Effector memory CD8-positive, alpha-beta T cell (primary cell): ENCODE measurements at regions not wholly inside any gene's neighbourhood (a gene's known extent, or its start where the extent isn't known, plus 50 kb on each side); places are given as distances from the start of the nearest gene placed in this dataset.

ENCODE experiments used
- ATAC-seq: fragments of 150-1000 bp; cut with Tn5 transposase; replicated peaks from 2 replicates; pipeline ENCODE4 v1.10.0; 2021; ENCODE audit warnings: mild to moderate bottlenecking, moderate library complexity
- DNase-seq, 3 experiments: peaks; one replicate each; pipeline ENCODE4 v3.0.0; 2021
- H3K27ac Mint-ChIP-seq, 2 donors: one replicate each; pipeline ENCODE4 v1.8.0; 2022; ENCODE audit warnings: mild to moderate bottlenecking in 2 of 2, mixed read lengths in 2 of 2, moderate library complexity in 2 of 2
- H3K27me3 Mint-ChIP-seq, 2 donors: one replicate each; pipeline ENCODE4 v1.8.0; 2022; ENCODE audit warnings: mixed read lengths in 2 of 2
- H3K36me3 Mint-ChIP-seq: one replicate; pipeline ENCODE4 v1.8.0; 2022; ENCODE audit warnings: mild to moderate bottlenecking, moderate library complexity, mixed read lengths; ENCODE audit not compliant: insufficient read depth
- H3K4me1 Mint-ChIP-seq, 2 donors: one replicate each; pipeline ENCODE4 v1.8.0; 2022; ENCODE audit warnings: low read depth in 2 of 2, mixed read lengths in 2 of 2
- H3K4me3 Mint-ChIP-seq, 2 donors: one replicate each; pipeline ENCODE4 v1.8.0; 2022; ENCODE audit warnings: mild to moderate bottlenecking in 2 of 2, mixed read lengths in 2 of 2, moderate library complexity in 2 of 2
- H3K9me3 Mint-ChIP-seq, 2 donors: one replicate each; pipeline ENCODE4 v1.8.0; 2022; ENCODE audit warnings: mixed read lengths in 2 of 2

GRCh38 chr4:27843776-27844175 is 983.1 kb downstream of the STIM2 start:
- no peaks in the 10 kb centered on the region for H3K36me3 Mint-ChIP-seq
- no peaks in the 10 kb centered on the region for H3K27me3 Mint-ChIP-seq
- ATAC-seq (no peak), DNase-seq (no peak)
- no peak overlapping the region for H3K4me3 Mint-ChIP-seq
- H3K9me3 Mint-ChIP-seq = peaks cover 5 to 10% of the 10 kb centered on the region in 2 donors
- H3K27ac Mint-ChIP-seq = no peak overlapping the region
- H3K4me1 Mint-ChIP-seq = no peaks in the 10 kb centered on the region

GRCh38 chr4:27844376-27844775 is 983.7 kb downstream of the STIM2 start:
- Mint-ChIP-seq H3K4me3 (no peak overlapping the region), H3K27me3 (no peaks in the 10 kb centered on the region), H3K27ac (no peak overlapping the region), H3K9me3 (peaks cover 6 to 10% of the 10 kb centered on the region in 2 donors), H3K4me1 (no peaks in the 10 kb centered on the region), H3K36me3 (no peaks in the 10 kb centered on the region)
- ATAC-seq (no peak), DNase-seq (no peak)

- no peak for DNase-seq
- H3K27me3 Mint-ChIP-seq = no peaks in the 10 kb centered on the region
- no peaks in the 10 kb centered on the region for H3K4me1 Mint-ChIP-seq
- no peak overlapping the region for H3K4me3 Mint-ChIP-seq
- no peak overlapping the region for H3K27ac Mint-ChIP-seq
- H3K9me3 Mint-ChIP-seq = peaks cover 0 to 4% of the 10 kb centered on the region in 2 donors
- no peak for ATAC-seq
- no peaks in the 10 kb centered on the region for H3K36me3 Mint-ChIP-seq
Measured at GRCh38 chr4:27846951-27847350, 986.3 kb downstream of the STIM2 start.

- H3K4me3 Mint-ChIP-seq = no peak overlapping the region
- H3K27ac Mint-ChIP-seq = no peak overlapping the region
- H3K4me1 Mint-ChIP-seq = no peaks in the 10 kb centered on the region
- ATAC-seq (no peak), DNase-seq (no peak)
- H3K36me3 Mint-ChIP-seq = no peaks in the 10 kb centered on the region
- peaks cover 0 to 3% of the 10 kb centered on the region in 2 donors for H3K9me3 Mint-ChIP-seq
- H3K27me3 Mint-ChIP-seq = no peaks in the 10 kb centered on the region
Measured at GRCh38 chr4:27861381-27861787, 1000.7 kb downstream of the STIM2 start.

- Mint-ChIP-seq H3K27ac (no peak overlapping the region), H3K4me3 (no peak overlapping the region), H3K4me1 (no peaks in the 10 kb centered on the region), H3K27me3 (no peaks in the 10 kb centered on the region), H3K36me3 (no peaks in the 10 kb centered on the region), H3K9me3 (peaks cover 0 to 4% of the 10 kb centered on the region in 2 donors)
- ATAC-seq (no peak), DNase-seq (no peak)
Measured at GRCh38 chr4:27861802-27862201, 1001.2 kb downstream of the STIM2 start.

GRCh38 chr4:27873596-27873995 is 1013.0 kb downstream of the STIM2 start:
- Mint-ChIP-seq H3K9me3 (peaks cover 7 to 10% of the 10 kb centered on the region in 2 donors), H3K4me3 (no peak overlapping the region), H3K27ac (no peak overlapping the region), H3K4me1 (no peaks in the 10 kb centered on the region), H3K27me3 (no peaks in the 10 kb centered on the region), H3K36me3 (no peaks in the 10 kb centered on the region)
- DNase-seq (no peak), ATAC-seq (no peak)

DNA sequence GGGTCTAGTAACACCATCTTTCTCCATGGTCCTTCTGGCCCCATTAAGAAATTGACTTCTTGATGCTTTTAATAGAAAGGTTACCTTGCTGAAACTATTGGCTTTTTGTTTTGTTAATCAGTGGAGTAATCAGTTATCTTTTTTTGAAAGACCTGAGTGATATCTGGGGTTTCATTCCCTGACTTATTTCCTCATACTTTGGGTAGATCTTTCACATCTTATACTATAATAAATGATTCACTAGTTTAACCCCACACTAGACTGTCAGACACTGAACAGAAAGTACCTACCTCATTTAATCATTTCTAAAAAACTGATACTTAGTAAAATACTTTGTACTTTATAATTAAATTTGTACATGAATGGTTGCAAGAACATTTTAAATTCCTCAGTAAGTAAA is 1021.1 kb downstream of the STIM2 start:
- DNase-seq (no peak), ATAC-seq (no peak)
- H3K4me3 Mint-ChIP-seq = no peak overlapping the region
- H3K36me3 Mint-ChIP-seq = no peaks in the 10 kb centered on the region
- peaks cover 0 to 5% of the 10 kb centered on the region in 2 donors for H3K9me3 Mint-ChIP-seq
- H3K4me1 Mint-ChIP-seq = no peaks in the 10 kb centered on the region
- H3K27me3 Mint-ChIP-seq = no peaks in the 10 kb centered on the region
- H3K27ac Mint-ChIP-seq = no peak overlapping the region

- no peaks in the 10 kb centered on the region for H3K9me3 Mint-ChIP-seq
- no peaks in the 10 kb centered on the region for H3K36me3 Mint-ChIP-seq
- H3K27ac Mint-ChIP-seq = no peak overlapping the region
- H3K4me1 Mint-ChIP-seq = no peaks in the 10 kb centered on the region
- DNase-seq (no peak), ATAC-seq (no peak)
- no peaks in the 10 kb centered on the region for H3K27me3 Mint-ChIP-seq
- H3K4me3 Mint-ChIP-seq = no peak overlapping the region
Measured at GRCh38 chr4:27886120-27886519, 1025.5 kb downstream of the STIM2 start.

- Mint-ChIP-seq H3K36me3 (no peaks in the 10 kb centered on the region), H3K27me3 (no peaks in the 10 kb centered on the region), H3K27ac (no peak overlapping the region), H3K4me1 (no peaks in the 10 kb centered on the region), H3K4me3 (no peak overlapping the region), H3K9me3 (peaks cover 0 to 2% of the 10 kb centered on the region in 2 donors)
- ATAC-seq (no peak), DNase-seq (no peak)
Measured at GRCh38 chr4:27887646-27888045, 1027.0 kb downstream of the STIM2 start.

DNA sequence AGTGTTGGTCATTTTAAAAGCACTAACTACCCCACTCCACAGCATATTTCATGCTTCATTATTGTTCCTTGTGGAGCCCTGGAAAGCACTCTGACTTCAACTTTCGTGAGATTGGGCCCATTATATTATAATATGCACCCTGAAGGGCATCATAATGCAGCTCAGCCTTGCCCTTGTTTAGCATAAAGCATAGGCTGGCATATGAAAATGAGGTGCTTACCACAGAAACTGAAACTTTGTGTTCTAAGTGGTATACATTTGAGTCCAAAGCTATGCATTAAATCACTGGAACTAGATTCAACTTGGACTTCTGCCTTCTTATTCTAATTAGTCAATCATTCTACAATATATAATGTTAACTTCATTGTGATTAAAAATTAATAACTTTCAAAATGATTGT is 1027.9 kb downstream of the STIM2 start:
- Mint-ChIP-seq H3K4me3 (no peak overlapping the region), H3K9me3 (peaks cover under 1 to 2% of the 10 kb centered on the region in 2 donors), H3K36me3 (no peaks in the 10 kb centered on the region), H3K4me1 (no peaks in the 10 kb centered on the region), H3K27me3 (no peaks in the 10 kb centered on the region), H3K27ac (no peak overlapping the region)
- ATAC-seq (no peak), DNase-seq (no peak)

- ATAC-seq (no peak), DNase-seq (no peak)
- no peak overlapping the region for H3K4me3 Mint-ChIP-seq
- H3K4me1 Mint-ChIP-seq = no peaks in the 10 kb centered on the region
- no peak overlapping the region for H3K27ac Mint-ChIP-seq
- no peaks in the 10 kb centered on the region for H3K36me3 Mint-ChIP-seq
- H3K9me3 Mint-ChIP-seq = peaks cover 5 to 7% of the 10 kb centered on the region in 2 donors
- H3K27me3 Mint-ChIP-seq = no peaks in the 10 kb centered on the region
Measured at GRCh38 chr4:27894951-27895350, 1034.3 kb downstream of the STIM2 start.

- ATAC-seq (no peak), DNase-seq (no peak)
- Mint-ChIP-seq H3K36me3 (no peaks in the 10 kb centered on the region), H3K4me1 (no peaks in the 10 kb centered on the region), H3K4me3 (no peak overlapping the region), H3K27ac (no peak overlapping the region), H3K27me3 (no peaks in the 10 kb centered on the region), H3K9me3 (peaks cover 4 to 14% of the 10 kb centered on the region in 2 donors)
Measured at GRCh38 chr4:27908356-27908755, 1047.7 kb downstream of the STIM2 start.

- Mint-ChIP-seq H3K4me1 (no peaks in the 10 kb centered on the region), H3K4me3 (no peak overlapping the region), H3K9me3 (peaks cover 11 to 12% of the 10 kb centered on the region in 2 donors), H3K36me3 (no peaks in the 10 kb centered on the region), H3K27me3 (no peaks in the 10 kb centered on the region), H3K27ac (no peak overlapping the region)
- DNase-seq = no peak
- ATAC-seq = no peak
Measured at GRCh38 chr4:27910227-27910626, 1049.6 kb downstream of the STIM2 start.

DNA sequence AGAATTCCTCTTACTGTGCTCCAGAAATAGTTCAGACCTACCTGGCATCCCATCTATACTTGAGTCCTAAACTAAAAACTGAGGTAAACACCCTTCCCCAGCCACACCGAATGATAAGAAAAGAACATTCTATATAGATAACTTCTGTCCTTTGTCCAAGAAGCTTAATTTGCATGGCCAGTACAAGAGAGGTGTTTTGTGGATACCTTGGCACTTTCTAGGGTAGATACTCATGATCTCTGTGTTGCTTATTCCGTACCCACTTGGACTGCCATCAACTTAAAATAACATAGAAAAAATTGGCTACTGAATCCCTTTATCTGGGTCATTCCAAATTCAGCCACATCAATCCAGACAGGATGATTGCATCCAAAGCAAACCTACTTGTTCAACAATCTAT is 1050.4 kb downstream of the STIM2 start:
- no peaks in the 10 kb centered on the region for H3K4me1 Mint-ChIP-seq
- no peaks in the 10 kb centered on the region for H3K27me3 Mint-ChIP-seq
- no peaks in the 10 kb centered on the region for H3K36me3 Mint-ChIP-seq
- peaks cover 11% of the 10 kb centered on the region in 2 donors for H3K9me3 Mint-ChIP-seq
- H3K4me3 Mint-ChIP-seq = no peak overlapping the region
- ATAC-seq (no peak), DNase-seq (no peak)
- no peak overlapping the region for H3K27ac Mint-ChIP-seq

GRCh38 chr4:27913738-27914137 is 1053.1 kb downstream of the STIM2 start:
- no peaks in the 10 kb centered on the region for H3K4me1 Mint-ChIP-seq
- no peaks in the 10 kb centered on the region for H3K36me3 Mint-ChIP-seq
- peaks cover 14 to 18% of the 10 kb centered on the region in 2 donors for H3K9me3 Mint-ChIP-seq
- H3K27me3 Mint-ChIP-seq = no peaks in the 10 kb centered on the region
- H3K4me3 Mint-ChIP-seq = no peak overlapping the region
- ATAC-seq (no peak), DNase-seq (no peak)
- no peak overlapping the region for H3K27ac Mint-ChIP-seq
